Ureter (tissue), 1 donor: ENCODE measurements at regions not wholly inside any gene's neighbourhood (a gene's known extent, or its start where the extent isn't known, plus 50 kb on each side); places are given as distances from the start of the nearest gene placed in this dataset.
"Not testable (repeated sequence)": the region's sequence is repeated elsewhere in the genome, so short reads cannot be mapped to it uniquely, and the experiment has no call there.

ENCODE experiments used
- DNase-seq: peaks from one replicate; pipeline ENCODE4 v3.0.0-alpha.2; 2020; ENCODE audit warnings: low spot score
- donor health status: DM: yes; HTN: yes; CAD: no.

- no peak for DNase-seq
These were observed 455.1 kb upstream of the DDX18 start for GRCh38 chr2:117359266-117359914.

- DNase-seq, result no peak
These were observed 453.9 kb upstream of the DDX18 start for GRCh38 chr2:117360586-117360985.

GRCh38 chr2:117378653-117379052 lies 435.8 kb upstream of the DDX18 start:
- no peak for DNase-seq

GRCh38 chr2:117379928-117380327 lies 434.6 kb upstream of the DDX18 start:
- DNase-seq, result no peak

- DNase-seq, result not testable (repeated sequence)
These were observed 430.5 kb upstream of the DDX18 start for GRCh38 chr2:117383997-117384396.

GRCh38 chr2:117396161-117396560 lies 418.3 kb upstream of the DDX18 start:
- DNase-seq, result no peak

- DNase-seq, result no peak
These were observed 412.9 kb upstream of the DDX18 start for GRCh38 chr2:117401582-117401981.

- DNase-seq, result no peak
These were observed 408.0 kb upstream of the DDX18 start for GRCh38 chr2:117406443-117406842.

GRCh38 chr2:117407746-117408145 lies 406.7 kb upstream of the DDX18 start:
- DNase-seq, result no peak

- DNase-seq, result no peak
These were observed 405.0 kb upstream of the DDX18 start for GRCh38 chr2:117409443-117409842.

GRCh38 chr2:117411983-117412382 lies 402.5 kb upstream of the DDX18 start:
- DNase-seq, result no peak

GRCh38 chr2:117432746-117433145 lies 381.7 kb upstream of the DDX18 start:
- DNase-seq, result no peak

GRCh38 chr2:117436697-117437096 lies 377.8 kb upstream of the DDX18 start:
- DNase-seq, result no peak

GRCh38 chr2:117470311-117471095 lies 344.0 kb upstream of the DDX18 start:
- no peak for DNase-seq

GRCh38 chr2:117481608-117482007 lies 332.9 kb upstream of the DDX18 start:
- no peak for DNase-seq

GRCh38 chr2:117485588-117485987 lies 328.9 kb upstream of the DDX18 start:
- DNase-seq, result no peak

GRCh38 chr2:117486081-117486480 lies 328.4 kb upstream of the DDX18 start:
- no peak for DNase-seq

- no peak for DNase-seq
These were observed 322.2 kb upstream of the DDX18 start for GRCh38 chr2:117492209-117492851.

- no peak for DNase-seq
These were observed 313.8 kb upstream of the DDX18 start for GRCh38 chr2:117500721-117501120.

GRCh38 chr2:117502121-117502520 lies 312.4 kb upstream of the DDX18 start:
- no peak for DNase-seq

- no peak for DNase-seq
These were observed 302.2 kb upstream of the DDX18 start for GRCh38 chr2:117512307-117512706.

GRCh38 chr2:117514371-117514770 lies 300.1 kb upstream of the DDX18 start:
- no peak for DNase-seq

GRCh38 chr2:117519238-117519637 lies 295.3 kb upstream of the DDX18 start:
- DNase-seq, result no peak
